ENCODE measurements at regions not wholly inside any gene's neighbourhood (a gene's known extent, or its start where the extent isn't known, plus 50 kb on each side); places are given as distances from the start of the nearest gene placed in this dataset.

GRCh38 chr16:66154801-66155200 lies 211.7 kb upstream of the CDH5 start:
- H3K4me3 ChIP-seq (replicated peaks in 1 of 2; ENCODE audit: low read depth in 2 of 2, low read length in 2 of 2): no peak overlapping the region
- no peak for TF ChIP-seq CTCF (IDR thresholded peaks at IDR 0.05; ENCODE audit: low read depth, low read length)
- peak in 1 of 2 donors; percentile 74 for DNase-seq (ENCODE audit: low read depth in 2 of 2)

GRCh38 chr16:66152823-66153393 lies 213.6 kb upstream of the CDH5 start:
- DNase-seq (ENCODE audit: low read depth in 2 of 2): peak; percentile 75 to 82
- TF ChIP-seq CTCF (IDR thresholded peaks at IDR 0.05; ENCODE audit: low read depth, low read length): no peak
- no peak overlapping the region for H3K4me3 ChIP-seq (replicated peaks in 1 of 2; ENCODE audit: low read depth in 2 of 2, low read length in 2 of 2)

- H3K4me3 ChIP-seq (replicated peaks in 1 of 2; ENCODE audit: low read depth in 2 of 2, low read length in 2 of 2): no peak overlapping the region
Observed at GRCh38 chr16:66152181-66152580, 214.3 kb upstream of the CDH5 start.

GRCh38 chr16:66150698-66151482 lies 215.6 kb upstream of the CDH5 start:
- no peak overlapping the region for H3K4me3 ChIP-seq (replicated peaks in 1 of 2; ENCODE audit: low read depth in 2 of 2, low read length in 2 of 2)
- no peak for TF ChIP-seq CTCF (IDR thresholded peaks at IDR 0.05; ENCODE audit: low read depth, low read length)
- DNase-seq (ENCODE audit: low read depth in 2 of 2): peak; percentile 24 to 51

More at GRCh38 chr16:66152181-66152580, 214.3 kb upstream of the CDH5 start:
- no peak for TF ChIP-seq CTCF (IDR thresholded peaks at IDR 0.05; ENCODE audit: low read depth, low read length)
- no peak for DNase-seq (ENCODE audit: low read depth in 2 of 2)

GRCh38 chr16:66147291-66147690 lies 219.2 kb upstream of the CDH5 start:
- no peak overlapping the region for H3K4me3 ChIP-seq (replicated peaks in 1 of 2; ENCODE audit: low read depth in 2 of 2, low read length in 2 of 2)
- DNase-seq (ENCODE audit: low read depth in 2 of 2): no peak
- no peak for TF ChIP-seq CTCF (IDR thresholded peaks at IDR 0.05; ENCODE audit: low read depth, low read length)

GRCh38 chr16:66146798-66147197 lies 219.7 kb upstream of the CDH5 start:
- no peak for DNase-seq (ENCODE audit: low read depth in 2 of 2)
- no peak for TF ChIP-seq CTCF (IDR thresholded peaks at IDR 0.05; ENCODE audit: low read depth, low read length)
- no peak overlapping the region for H3K4me3 ChIP-seq (replicated peaks in 1 of 2; ENCODE audit: low read depth in 2 of 2, low read length in 2 of 2)

All from cardiac fibroblast (primary cell).